HTR-8/SVneo (cell line): ENCODE measurements at regions not wholly inside any gene's neighbourhood (a gene's known extent, or its start where the extent isn't known, plus 50 kb on each side); places are given as distances from the start of the nearest gene placed in this dataset.

Source experiments
- DNase-seq: peaks from one replicate; pipeline ENCODE4 v3.0.0; 2011; ENCODE audit warnings: low spot score, mixed read lengths; ENCODE audit not compliant: insufficient read length
- FAIRE-seq: peaks from 2 replicates; lab custom pipeline; 2011; peaks lifted over from hg19 to GRCh38; lab: Jason Lieb, UNC

DNA sequence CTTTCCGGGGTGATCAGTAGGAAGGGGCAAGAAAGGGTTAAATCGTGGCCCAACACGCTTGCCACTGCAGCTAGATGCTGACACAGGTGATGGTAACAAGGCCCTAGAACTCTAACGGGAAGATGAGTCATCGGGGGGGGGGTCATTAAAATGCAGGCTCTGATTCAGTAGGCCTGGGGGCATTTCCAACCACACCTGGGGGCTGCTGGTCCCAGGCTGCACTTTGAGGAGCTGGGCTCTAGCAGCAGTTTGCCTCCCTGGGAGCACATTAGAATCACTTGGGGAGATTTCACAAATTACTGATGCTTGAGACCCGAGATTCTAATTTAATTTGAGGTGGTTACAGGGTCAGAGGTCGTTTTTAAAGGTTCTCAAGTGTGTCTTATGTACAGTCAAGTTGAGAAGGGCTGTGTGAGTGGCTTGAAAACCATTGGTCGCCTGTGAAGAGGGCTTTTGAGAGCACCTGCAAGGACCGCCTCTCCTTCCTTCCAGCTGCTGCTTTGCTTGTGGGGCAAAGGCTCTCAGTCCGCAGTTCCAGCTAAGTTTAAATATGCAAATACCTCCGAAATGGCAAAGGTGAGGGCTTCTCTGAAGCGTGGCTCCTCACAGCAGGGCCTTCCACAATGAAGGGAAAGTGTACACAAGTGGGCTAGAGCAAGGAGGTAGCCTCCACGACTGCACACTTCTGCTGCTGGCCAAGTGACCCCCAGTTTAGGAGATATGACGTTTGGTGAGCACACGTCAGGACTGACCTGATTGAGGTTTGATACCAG, 84.2 kb upstream of the KCNK12 start:
- FAIRE-seq (peak; percentile 20), DNase-seq (no peak)

DNA sequence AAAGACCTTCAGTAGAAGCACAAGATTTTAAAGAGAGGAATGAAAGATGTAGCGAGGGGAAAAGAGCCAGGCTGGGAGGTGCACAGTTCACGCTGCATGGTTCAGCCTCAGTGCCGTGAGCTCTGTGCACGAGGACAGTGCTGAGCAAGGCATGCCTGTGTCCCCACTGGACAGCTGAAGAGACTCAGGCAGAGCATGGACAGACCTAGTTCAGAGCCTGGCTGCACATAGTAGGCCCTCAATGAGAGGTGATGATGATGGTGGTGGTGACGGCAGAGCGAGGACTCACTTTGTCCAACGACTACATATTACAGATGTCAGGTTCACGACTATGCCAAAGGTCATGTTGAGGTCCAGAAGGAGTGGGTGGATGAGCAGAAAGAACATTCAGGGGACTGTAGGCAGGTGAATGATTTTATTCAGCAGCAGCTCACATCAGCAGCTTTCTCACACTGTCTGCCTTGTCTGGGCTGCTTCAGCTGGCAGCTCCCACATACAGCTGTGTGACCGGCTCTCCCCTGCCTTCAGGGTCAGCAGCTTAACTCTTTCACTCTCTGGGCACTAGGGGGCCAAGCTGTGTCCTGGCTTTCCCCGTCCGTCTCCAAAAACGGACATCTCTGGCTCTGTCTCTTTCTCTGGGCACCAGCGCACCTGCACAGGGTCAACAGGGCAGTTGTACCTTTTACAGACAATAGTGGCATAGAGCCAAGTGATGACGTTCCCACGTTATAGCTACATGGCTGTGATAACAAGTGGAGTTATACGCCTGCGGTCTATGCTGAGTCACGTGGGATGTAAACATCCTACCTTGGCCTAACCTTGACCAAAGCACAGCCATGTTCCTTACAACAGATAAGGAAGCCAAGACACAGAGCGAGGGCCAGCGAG, 83.4 kb upstream of the KCNK12 start:
- peak; percentile 63 for FAIRE-seq
- DNase-seq = no peak

DNA sequence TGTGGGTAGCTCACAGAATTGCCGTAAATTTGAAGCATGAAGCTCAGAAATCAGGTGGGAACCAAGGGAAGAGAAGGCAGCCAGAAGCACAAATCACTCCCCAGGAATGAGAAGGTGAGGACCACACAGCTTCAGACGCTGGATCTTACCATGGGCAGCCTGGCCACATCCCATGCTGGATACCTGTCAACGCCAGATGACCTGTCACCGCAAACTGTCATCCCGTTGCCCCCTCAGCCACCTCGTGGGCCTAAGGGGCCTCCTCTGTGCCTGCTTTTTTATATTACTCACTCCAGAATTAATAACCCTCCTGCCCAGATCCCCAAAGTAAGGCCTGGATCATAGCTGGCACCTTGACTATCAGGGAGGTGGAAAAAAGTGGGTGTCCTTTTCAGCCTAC, 82.3 kb upstream of the KCNK12 start:
- DNase-seq = no peak
- no peak for FAIRE-seq

DNA sequence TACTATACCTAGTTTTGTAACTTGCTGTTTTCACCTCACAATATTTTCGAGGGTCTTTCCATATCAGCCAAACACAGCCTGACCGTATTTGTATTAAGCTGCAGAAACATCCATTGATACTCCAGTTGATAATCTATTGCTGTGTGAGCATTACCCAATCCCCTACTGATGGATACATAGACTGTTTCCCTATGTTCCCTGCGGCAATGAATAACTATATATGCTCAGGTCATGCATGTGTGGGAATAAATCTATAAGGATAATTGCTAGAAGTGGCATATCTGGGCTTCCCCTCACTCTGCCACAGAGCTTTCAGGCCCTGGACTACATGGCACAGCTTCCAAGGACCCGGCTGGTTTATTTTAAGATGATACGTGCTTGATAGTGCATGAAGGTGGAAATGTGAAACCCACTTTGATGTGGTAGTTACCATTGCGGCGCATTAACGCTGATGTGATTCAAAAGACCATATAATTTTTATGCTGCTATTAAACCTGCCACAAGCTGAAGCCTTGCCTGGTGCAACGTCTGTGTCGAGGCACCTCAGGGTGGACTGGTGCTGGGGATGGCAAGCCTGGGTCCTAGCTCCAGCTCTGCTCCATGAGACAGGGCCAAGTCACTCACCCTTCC, 81.4 kb upstream of the KCNK12 start:
- DNase-seq (no peak), FAIRE-seq (no peak)

DNA sequence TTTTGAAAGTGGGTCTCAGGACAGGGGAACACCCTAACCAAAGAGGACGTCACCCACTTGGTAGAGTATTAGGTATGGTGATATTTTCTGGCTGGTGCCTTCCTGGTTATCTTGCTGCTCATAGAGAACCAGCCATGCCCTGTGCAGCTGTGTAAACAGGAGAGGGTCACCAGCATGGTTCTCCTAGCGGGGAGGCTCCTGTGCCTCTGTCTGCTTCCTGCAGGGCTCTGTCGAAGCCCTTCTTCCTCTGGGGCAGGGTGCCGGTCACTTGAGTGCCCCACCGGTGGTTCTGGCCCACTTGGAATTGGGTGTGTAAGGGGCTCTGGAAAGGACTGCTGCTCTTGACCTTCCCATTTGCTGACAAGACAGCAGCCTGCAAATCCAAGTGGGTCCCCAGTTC, 80.5 kb upstream of the KCNK12 start:
- no peak for FAIRE-seq

DNA sequence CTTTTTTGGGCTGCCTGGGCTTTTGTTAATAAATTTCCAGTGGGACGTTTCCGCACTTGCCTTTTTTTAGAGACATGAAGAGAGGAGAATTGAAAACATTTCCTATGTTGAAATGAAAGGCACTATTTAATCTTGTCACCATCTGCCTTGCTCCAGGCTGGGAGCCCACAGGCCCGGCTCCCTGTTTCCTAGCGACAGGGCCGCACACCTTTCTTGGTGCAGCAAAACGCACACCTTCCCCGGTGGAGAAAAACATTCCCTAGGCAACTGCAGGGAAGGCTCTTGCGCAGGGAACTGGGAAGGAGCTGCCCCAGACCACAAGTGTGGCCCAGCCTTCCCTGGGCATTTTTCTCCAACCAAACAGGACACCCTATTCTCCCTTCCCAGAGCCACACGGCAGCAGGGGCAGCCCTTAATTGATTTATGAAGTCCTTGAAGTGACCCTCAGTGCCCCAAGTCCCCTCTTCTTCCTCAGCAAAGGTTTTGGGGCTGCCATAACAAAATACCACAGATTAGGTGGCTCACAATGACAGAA, 79.3 kb upstream of the KCNK12 start:
- DNase-seq (no peak), FAIRE-seq (no peak)

More for the DNA sequence above, 80.5 kb upstream of the KCNK12 start:
- no peak for DNase-seq

DNA sequence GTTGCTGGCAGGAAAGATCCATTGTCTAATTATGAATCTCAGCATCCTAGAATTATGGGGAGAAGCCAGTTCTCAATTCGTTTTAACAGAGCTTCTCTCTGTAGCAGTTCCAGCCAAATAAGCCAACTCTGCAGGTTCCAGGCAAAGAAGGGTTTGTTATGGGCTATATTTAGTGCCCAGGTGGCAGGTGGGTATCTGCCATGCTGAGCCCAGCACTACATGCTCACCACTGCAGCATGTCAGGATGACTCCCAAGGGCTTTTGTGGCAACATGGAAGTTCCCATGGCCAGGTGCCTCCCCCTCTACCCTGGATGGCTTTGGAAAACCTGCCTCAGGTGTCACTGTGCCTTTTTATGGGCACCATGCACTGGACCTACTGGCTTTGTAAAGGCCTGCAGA, 74.5 kb upstream of the KCNK12 start:
- DNase-seq = no peak
- FAIRE-seq = no peak

DNA sequence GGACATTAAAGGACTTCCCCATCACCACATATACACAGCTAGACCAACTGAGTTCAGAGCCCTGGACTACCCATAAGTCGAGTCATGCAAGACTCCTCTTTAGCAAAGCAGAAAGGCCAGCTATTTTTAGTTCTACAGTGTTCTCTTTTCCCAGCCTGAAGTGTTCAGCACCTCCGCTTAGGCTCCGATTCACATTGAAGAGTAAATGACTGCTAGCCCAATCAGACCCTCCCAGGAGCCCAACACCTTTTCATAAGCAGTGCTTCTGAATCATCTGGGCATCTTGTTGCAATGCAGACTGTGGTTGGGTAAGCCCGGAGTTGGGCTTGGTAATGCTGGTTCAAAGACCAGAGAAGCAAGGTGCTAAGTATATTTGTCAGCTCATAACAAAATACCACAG, 73.6 kb upstream of the KCNK12 start:
- DNase-seq = no peak
- FAIRE-seq = no peak

DNA sequence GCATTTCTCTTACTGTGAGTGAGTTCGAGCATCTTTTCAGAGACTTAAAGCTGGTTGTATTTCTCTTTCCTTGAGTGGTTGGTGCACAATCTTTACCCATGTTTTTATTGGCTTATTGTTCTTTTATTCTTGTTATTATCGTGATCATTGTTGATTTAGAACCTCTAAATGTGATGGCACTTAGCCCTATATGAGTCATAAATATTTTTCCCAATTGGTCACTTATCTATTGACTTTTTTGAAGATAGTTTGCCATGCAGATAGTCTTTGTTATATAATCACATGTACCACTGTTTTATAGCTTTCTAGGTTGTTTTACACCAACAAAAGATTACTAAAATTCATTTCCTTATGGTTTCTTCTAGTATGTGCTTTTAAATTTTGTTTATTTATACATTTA, 70.6 kb upstream of the KCNK12 start:
- DNase-seq = no peak
- FAIRE-seq = no peak

DNA sequence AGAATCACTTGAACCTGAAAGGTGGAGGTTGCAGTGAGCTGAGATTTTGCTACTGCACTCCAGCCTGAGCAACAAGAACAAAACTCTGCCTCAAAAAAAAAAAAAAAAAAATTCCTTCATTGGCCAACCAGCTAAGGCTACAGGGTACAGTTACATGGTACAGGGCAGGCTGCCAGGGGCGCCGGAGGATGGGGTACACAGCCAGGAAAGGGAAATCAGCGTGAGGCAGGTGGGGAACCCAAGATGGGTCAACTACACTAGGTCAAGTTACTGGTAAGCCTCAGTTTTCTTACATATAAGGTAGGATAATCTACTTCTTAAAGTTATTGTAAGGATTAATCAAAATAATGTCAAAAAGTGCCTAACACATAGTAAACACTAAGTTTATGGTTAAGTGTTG, 69.6 kb upstream of the KCNK12 start:
- FAIRE-seq (no peak), DNase-seq (no peak)

DNA sequence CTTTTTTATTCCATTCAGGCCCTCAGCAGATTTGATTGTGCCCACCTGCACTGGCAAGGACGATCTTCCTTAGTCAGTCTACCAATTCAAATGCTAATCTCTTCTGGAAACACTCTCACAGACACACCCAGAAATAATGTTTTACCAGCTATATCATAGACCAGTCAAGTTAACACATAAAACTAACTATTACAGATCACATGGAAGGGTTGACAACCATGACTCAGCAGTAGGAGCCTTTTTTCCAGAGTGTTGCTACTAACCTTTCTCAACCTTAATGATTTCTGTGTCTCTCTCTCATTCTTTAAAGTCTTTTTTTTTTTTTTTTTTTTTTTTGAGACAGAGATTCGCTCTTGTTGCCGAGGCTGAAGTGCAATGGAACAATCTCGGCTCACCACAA, 68.7 kb upstream of the KCNK12 start:
- FAIRE-seq = no peak

DNA sequence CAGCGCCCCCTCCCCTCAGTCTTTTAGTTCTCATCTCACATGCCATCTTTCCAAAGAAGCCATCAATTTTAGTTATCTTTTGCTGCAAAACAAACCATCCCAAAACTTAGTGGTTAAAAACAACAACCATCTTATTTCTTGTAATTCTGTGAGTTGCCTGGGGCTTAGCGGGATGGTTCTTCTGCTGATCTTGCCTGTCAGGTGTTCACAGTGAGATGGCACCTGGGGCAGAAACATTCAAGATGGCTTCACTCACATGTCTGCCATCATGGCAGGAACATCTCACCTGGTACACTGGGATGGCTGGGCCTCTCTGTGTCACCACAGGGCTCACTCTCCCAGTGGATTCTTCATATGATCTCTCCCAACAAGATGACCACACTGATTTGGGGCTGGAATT, 67.6 kb upstream of the KCNK12 start:
- DNase-seq (no peak), FAIRE-seq (no peak)

More for the DNA sequence above, 68.7 kb upstream of the KCNK12 start:
- DNase-seq = no peak

DNA sequence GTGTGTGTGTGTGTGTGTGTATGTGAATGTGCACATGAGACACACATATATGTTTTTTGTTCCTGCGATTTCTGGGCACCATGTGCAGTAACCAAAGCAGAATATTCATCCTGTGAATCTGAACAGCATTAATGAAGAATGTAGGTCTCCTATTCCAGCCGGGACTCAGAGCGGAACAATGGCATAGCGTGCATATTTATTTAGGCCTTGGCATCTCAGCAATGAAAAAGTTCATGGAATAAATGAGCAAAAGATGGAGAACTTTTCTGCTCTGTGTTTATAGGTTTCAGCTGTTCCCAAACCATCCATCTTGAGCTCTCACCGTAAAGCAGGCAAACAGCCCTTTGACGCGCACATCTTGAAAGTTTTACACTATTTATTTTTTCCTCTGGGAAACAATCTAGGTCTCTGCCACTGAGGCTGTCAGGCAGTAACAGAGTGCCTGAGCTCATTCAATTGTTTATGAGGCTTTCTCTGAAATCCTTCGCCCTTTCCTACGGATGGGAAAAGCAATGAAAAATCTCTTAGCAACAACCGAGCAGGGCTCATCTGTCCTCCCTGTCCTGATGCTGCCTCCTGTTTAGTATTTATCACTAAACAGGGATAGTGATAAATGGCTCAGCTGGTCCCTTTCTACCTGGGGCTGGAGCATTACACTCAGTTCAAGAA, 65.9 kb upstream of the KCNK12 start:
- FAIRE-seq (peak; percentile 16), DNase-seq (no peak)

DNA sequence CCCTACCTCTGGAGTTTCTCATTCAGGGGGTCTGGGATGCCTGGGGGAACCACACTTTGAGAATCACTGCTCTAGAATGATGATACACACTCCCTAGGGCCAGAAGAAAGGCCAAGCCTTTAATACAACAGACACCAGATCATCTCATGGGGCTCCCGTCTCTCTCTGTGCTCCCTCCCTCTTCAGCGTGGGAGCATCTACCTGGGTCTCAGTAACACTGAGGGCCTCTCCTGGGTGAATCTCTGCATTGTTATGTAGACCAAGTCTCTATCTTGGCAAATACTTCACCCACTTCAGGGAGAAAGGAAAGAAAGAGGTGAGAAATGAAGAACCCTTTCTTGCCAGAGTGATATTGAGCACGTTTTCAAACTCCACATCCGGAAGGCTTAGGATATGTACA, 65.4 kb upstream of the KCNK12 start:
- no peak for DNase-seq
- FAIRE-seq = no peak

DNA sequence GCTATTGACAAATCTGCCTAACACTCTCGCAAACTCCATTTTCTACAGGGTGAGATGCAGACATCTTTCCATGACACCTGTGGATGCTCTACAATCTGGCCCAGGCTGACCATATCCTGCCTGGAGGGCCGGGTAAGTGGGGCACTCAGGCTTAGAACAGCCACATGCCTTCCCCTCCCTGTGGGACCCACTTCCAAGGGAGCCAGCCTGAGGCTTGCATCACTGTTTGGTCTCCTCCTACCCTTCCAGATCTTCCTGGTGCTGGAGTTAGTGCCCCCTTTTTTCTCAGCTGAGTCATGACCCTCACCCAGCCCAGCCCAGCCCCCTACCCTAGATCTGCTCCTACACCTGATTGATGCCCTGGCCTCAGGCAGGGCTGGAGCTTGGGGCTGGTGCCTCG, 62.0 kb upstream of the KCNK12 start:
- FAIRE-seq = no peak
- DNase-seq = no peak

DNA sequence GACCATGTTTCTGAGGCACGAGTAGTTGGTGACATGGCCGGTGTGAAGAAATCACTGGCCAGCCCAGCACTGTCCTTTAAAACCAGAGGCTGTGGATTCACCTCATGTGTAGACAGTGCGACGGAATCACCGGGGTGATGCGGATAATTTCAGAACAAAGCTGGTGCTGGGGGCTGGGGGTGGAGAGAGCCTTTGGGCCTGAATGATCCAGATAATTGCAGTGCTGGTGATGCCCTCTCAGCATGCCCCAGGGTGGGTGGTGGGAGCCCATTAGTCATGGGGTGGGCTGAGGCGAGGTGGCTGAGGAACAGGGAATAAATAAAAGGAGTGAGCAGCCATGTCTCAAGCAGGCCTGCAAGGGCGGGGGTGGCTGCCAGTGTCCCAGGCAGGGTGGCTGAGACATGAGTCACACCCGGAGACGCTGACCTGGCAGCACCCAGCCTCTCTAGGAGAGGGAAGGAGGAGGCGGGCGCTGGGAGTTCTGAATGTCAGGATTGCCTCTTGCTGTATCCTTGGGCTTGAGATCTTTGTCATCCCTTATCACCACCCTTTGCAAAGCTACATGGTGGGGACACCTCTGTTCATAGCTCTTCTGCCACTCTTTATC, 61.1 kb upstream of the KCNK12 start:
- FAIRE-seq = peak; percentile 86
- DNase-seq = peak; percentile 95

DNA sequence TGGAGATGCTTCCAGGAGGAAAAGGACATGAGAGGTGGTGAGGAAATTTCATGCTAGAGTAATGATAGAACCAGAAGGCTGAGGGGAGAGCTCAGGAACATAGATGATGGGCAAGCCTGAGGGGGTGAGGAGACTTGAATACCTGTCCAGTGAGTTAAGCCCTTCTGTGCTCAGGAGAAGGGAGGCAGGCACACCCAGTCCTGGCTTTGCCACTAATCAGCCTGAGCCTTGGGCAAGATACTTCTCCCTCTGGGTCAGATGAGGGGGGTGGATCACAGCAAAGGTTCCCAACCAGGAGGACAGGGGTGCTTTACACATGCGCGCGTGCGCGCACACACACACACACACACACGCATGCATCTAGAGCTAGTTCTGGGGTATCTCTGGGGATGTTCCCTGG, 60.5 kb upstream of the KCNK12 start:
- no peak for DNase-seq
- FAIRE-seq = peak; percentile 73

DNA sequence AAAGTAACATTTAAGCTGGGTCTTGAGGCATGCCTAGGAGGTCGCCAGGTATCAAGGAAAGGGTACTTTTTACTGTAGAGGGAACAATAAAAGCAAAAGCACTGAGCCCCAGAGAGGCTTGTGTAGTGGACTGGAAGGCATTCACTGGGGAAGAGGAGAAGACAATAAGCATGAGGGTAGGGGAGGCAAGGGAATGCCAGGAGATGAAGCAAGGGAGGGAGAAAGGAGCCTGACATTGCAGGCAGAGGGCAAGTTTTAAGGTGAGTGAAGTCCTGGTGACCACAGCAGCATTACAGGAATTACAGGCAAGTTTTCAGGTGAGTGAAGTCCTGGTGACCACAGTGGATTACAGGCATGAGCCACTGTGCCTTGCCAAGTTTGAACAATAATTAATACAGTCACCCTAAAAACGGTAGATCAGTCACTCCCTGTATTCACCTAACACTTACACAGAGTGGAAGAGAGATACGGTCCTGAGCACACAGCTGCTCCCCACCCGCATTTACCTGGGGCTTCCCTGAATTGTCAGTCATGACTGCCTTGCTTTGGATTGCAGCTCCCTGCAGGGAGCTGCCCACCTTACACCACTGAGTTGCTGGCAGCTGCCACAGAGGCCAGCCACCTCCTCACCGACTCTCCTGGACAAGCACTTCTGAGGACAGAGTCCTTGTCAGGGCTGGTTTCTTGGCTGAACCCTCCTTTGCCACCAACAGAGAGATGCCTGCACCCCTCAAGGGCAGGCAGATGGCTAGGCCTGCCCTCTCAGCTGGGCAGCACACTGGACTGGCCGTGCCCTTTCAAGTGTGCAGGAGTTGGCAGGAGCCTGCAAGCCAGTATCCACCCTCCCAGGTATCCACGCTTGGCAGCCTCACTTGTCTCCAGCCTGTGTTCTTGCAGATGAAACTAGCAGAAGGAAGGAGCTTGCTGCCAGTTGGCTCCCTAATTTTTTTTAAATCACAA, 59.0 kb upstream of the KCNK12 start:
- FAIRE-seq (no peak), DNase-seq (no peak)

DNA sequence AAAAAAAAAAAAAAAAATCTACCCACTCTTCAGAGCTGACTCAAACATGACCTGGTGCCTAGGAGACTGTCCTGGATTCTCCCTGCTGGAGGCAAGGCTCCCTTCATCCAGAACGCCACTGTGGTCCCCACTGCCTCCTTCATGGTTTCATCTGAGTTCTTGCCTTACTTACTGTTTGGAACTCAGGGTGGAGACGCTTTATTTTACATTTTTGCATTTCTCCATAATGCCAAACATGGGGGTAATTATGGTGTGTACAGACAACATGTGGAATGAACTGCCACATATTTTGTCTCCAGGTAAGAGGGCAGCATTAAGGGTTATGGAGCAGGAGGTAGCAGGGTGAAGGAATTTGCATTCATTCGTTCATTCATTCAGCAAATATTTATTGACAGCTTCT, 58.1 kb upstream of the KCNK12 start:
- no peak for DNase-seq
- FAIRE-seq = peak; percentile 48
